GM19025 (cell line): ENCODE measurements at regions not wholly inside any gene's neighbourhood (a gene's known extent, or its start where the extent isn't known, plus 50 kb on each side); places are given as distances from the start of the nearest gene placed in this dataset.
A peak's percentile ranks its signal among the peaks of the same experiment; 100 is the strongest.

Experiments
- ATAC-seq: cut with Tn5 transposase; IDR thresholded peaks from one replicate; pipeline ENCODE4 v1.9.1; 2021; ENCODE audit warnings: mild to moderate bottlenecking, low read depth, moderate library complexity; ENCODE audit not compliant: unreplicated experiment

- no peak for ATAC-seq
Measured at GRCh38 chr7:131111792-131112191, 215.9 kb upstream of the MKLN1 start.

GRCh38 chr7:131112431-131112830, 215.2 kb upstream of the MKLN1 start:
- no peak for ATAC-seq

GRCh38 chr7:131115340-131115739, 212.3 kb upstream of the MKLN1 start:
- no peak for ATAC-seq

GRCh38 chr7:131117439-131117838, 210.2 kb upstream of the MKLN1 start:
- no peak for ATAC-seq

- no peak for ATAC-seq
Measured at GRCh38 chr7:131119381-131119780, 208.3 kb upstream of the MKLN1 start.

GRCh38 chr7:131122394-131122793, 205.3 kb upstream of the MKLN1 start:
- ATAC-seq: no peak

- ATAC-seq: peak; percentile 91
Measured at GRCh38 chr7:131124001-131124629, 203.6 kb upstream of the MKLN1 start.

GRCh38 chr7:131124867-131125266, 202.8 kb upstream of the MKLN1 start:
- ATAC-seq: no peak

GRCh38 chr7:131130324-131130723, 197.4 kb upstream of the MKLN1 start:
- ATAC-seq: no peak

GRCh38 chr7:131131012-131131745, 196.5 kb upstream of the MKLN1 start:
- no peak for ATAC-seq

GRCh38 chr7:131131746-131132431, 195.8 kb upstream of the MKLN1 start:
- ATAC-seq: no peak

GRCh38 chr7:131139462-131139861, 188.2 kb upstream of the MKLN1 start:
- ATAC-seq: no peak

GRCh38 chr7:131141443-131141967, 186.2 kb upstream of the MKLN1 start:
- ATAC-seq: no peak

GRCh38 chr7:131143869-131144268, 183.8 kb upstream of the MKLN1 start:
- no peak for ATAC-seq

- ATAC-seq: no peak
Measured at GRCh38 chr7:131145026-131145425, 182.7 kb upstream of the MKLN1 start.

- no peak for ATAC-seq
Measured at GRCh38 chr7:131145770-131146169, 181.9 kb upstream of the MKLN1 start.

GRCh38 chr7:131147604-131148003, 180.1 kb upstream of the MKLN1 start:
- ATAC-seq: no peak

- no peak for ATAC-seq
Measured at GRCh38 chr7:131148258-131148657, 179.4 kb upstream of the MKLN1 start.

- ATAC-seq: no peak
Measured at GRCh38 chr7:131148708-131149428, 178.8 kb upstream of the MKLN1 start.

- ATAC-seq: no peak
Measured at GRCh38 chr7:131149429-131149773, 178.3 kb upstream of the MKLN1 start.

- ATAC-seq: no peak
Measured at GRCh38 chr7:131149840-131150239, 177.8 kb upstream of the MKLN1 start.
